22Rv1 (cell line): ENCODE measurements at regions not wholly inside any gene's neighbourhood (a gene's known extent, or its start where the extent isn't known, plus 50 kb on each side); places are given as distances from the start of the nearest gene placed in this dataset.

Source experiments
- CTCF ChIP-seq: fragments of 450-650 bp; IDR thresholded peaks from 2 replicates; pipeline ENCODE4 v1.5.1; 2017; ENCODE audit warnings: mild to moderate bottlenecking
- ZFX ChIP-seq: fragments of 450-650 bp; IDR thresholded peaks from 2 replicates; pipeline ENCODE4 v1.6.1; 2017; ENCODE audit warnings: antibody characterized with exemption, borderline replicate concordance

- TF ChIP-seq CTCF = no peak
- no peak for TF ChIP-seq ZFX
These were observed 368.3 kb upstream of the GNPDA2 start for GRCh38 chr4:45094684-45095083.
